ENCODE measurements at regions not wholly inside any gene's neighbourhood (a gene's known extent, or its start where the extent isn't known, plus 50 kb on each side); places are given as distances from the start of the nearest gene placed in this dataset.

DNA sequence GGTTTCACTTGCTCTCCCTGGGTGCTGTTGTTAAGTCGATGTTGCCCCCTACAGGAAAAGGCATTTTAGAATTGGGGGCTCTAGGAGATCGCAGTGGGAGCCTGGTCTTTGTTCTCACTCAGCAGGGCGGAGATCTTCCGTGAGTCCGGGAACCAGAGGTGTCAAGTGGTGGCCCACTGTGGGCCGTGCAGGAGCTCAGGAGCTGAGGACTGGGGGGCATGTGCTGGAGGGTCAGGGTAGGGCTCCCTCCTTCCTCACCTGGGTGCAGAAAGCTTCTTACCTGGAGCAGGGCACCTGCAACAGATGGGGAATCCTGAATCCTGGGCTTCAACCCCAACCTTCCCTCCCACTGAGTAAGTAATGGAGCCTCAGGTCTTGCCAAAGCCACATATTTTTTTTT lies 392.7 kb downstream of the NPHP4 start:
- DNase-seq (ENCODE audit: low spot score): no peak
- Histone ChIP-seq H3K9ac (ENCODE audit: low read depth in 1 of 2, low read length in 2 of 2) (no peak overlapping the region), H3K27me3 (ENCODE audit: control insufficient read depth in 4 of 4, insufficient read depth in 4 of 4, low read length in 3 of 4) (peaks cover 0 to 9% (median under 1%) of the 10 kb centered on the region in 4 donors), H3K4me1 (ENCODE audit: control insufficient read depth in 4 of 4, insufficient read depth in 4 of 4, low read length in 3 of 4) (peaks cover 0 to 6% (median 2%) of the 10 kb centered on the region in 4 donors), H3K4me3 (ENCODE audit: low read depth in 1 of 3, low read length in 3 of 3) (no peak overlapping the region), H3K36me3 (ENCODE audit: control insufficient read depth in 4 of 4, insufficient read depth in 3 of 4, low read depth in 1 of 4, low read length in 3 of 4) (no peaks in the 10 kb centered on the region), H3K27ac (ENCODE audit: low read depth in 1 of 2, low read length in 2 of 2) (no peak overlapping the region), H3K9me3 (ENCODE audit: control insufficient read depth in 4 of 4, low read length in 3 of 4) (no peaks in the 10 kb centered on the region)
- TF ChIP-seq EGR1 (IDR thresholded peaks at IDR 0.05; ENCODE audit: low read depth in 2 of 2): no peak
- TF ChIP-seq, protein P1, sequence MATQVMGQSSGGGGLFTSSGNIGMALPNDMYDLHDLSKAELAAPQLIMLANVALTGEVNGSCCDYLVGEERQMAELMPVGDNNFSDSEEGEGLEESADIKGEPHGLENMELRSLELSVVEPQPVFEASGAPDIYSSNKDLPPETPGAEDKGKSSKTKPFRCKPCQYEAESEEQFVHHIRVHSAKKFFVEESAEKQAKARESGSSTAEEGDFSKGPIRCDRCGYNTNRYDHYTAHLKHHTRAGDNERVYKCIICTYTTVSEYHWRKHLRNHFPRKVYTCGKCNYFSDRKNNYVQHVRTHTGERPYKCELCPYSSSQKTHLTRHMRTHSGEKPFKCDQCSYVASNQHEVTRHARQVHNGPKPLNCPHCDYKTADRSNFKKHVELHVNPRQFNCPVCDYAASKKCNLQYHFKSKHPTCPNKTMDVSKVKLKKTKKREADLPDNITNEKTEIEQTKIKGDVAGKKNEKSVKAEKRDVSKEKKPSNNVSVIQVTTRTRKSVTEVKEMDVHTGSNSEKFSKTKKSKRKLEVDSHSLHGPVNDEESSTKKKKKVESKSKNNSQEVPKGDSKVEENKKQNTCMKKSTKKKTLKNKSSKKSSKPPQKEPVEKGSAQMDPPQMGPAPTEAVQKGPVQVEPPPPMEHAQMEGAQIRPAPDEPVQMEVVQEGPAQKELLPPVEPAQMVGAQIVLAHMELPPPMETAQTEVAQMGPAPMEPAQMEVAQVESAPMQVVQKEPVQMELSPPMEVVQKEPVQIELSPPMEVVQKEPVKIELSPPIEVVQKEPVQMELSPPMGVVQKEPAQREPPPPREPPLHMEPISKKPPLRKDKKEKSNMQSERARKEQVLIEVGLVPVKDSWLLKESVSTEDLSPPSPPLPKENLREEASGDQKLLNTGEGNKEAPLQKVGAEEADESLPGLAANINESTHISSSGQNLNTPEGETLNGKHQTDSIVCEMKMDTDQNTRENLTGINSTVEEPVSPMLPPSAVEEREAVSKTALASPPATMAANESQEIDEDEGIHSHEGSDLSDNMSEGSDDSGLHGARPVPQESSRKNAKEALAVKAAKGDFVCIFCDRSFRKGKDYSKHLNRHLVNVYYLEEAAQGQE (IDR thresholded peaks at IDR 0.05): no peak
- TF ChIP-seq, protein P2, sequence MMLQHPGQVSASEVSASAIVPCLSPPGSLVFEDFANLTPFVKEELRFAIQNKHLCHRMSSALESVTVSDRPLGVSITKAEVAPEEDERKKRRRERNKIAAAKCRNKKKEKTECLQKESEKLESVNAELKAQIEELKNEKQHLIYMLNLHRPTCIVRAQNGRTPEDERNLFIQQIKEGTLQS (IDR thresholded peaks at IDR 0.05): no peak
- TF ChIP-seq YY1 (IDR thresholded peaks at IDR 0.05): no peak
- no peak for TF ChIP-seq GABPA (IDR thresholded peaks at IDR 0.05 in 1 of 2, conservative IDR thresholded peaks at IDR 0.05 in 1 of 2)
- TF ChIP-seq TAF1 (conservative IDR thresholded peaks at IDR 0.05): no peak
- no peak for TF ChIP-seq FOXA2 (IDR thresholded peaks at IDR 0.05)
- TF ChIP-seq, protein P3, sequence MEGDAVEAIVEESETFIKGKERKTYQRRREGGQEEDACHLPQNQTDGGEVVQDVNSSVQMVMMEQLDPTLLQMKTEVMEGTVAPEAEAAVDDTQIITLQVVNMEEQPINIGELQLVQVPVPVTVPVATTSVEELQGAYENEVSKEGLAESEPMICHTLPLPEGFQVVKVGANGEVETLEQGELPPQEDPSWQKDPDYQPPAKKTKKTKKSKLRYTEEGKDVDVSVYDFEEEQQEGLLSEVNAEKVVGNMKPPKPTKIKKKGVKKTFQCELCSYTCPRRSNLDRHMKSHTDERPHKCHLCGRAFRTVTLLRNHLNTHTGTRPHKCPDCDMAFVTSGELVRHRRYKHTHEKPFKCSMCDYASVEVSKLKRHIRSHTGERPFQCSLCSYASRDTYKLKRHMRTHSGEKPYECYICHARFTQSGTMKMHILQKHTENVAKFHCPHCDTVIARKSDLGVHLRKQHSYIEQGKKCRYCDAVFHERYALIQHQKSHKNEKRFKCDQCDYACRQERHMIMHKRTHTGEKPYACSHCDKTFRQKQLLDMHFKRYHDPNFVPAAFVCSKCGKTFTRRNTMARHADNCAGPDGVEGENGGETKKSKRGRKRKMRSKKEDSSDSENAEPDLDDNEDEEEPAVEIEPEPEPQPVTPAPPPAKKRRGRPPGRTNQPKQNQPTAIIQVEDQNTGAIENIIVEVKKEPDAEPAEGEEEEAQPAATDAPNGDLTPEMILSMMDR (IDR thresholded peaks at IDR 0.05; ENCODE audit: low read depth, low read length, missing input control): no peak
- TF ChIP-seq RXRA (IDR thresholded peaks at IDR 0.05): no peak
- TF ChIP-seq, protein P4, sequence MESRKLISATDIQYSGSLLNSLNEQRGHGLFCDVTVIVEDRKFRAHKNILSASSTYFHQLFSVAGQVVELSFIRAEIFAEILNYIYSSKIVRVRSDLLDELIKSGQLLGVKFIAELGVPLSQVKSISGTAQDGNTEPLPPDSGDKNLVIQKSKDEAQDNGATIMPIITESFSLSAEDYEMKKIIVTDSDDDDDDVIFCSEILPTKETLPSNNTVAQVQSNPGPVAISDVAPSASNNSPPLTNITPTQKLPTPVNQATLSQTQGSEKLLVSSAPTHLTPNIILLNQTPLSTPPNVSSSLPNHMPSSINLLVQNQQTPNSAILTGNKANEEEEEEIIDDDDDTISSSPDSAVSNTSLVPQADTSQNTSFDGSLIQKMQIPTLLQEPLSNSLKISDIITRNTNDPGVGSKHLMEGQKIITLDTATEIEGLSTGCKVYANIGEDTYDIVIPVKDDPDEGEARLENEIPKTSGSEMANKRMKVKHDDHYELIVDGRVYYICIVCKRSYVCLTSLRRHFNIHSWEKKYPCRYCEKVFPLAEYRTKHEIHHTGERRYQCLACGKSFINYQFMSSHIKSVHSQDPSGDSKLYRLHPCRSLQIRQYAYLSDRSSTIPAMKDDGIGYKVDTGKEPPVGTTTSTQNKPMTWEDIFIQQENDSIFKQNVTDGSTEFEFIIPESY (IDR thresholded peaks at IDR 0.05): no peak
- no peak for TF ChIP-seq RAD21 (IDR thresholded peaks at IDR 0.05)
- TF ChIP-seq NR2F2 (IDR thresholded peaks at IDR 0.05): no peak
- no peak for TF ChIP-seq HNF4A (conservative IDR thresholded peaks at IDR 0.05)
- TF ChIP-seq, protein P5, sequence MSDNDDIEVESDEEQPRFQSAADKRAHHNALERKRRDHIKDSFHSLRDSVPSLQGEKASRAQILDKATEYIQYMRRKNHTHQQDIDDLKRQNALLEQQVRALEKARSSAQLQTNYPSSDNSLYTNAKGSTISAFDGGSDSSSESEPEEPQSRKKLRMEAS (IDR thresholded peaks at IDR 0.05): no peak
- TF ChIP-seq HNF4G (IDR thresholded peaks at IDR 0.05): no peak
- no peak for TF ChIP-seq SP1 (IDR thresholded peaks at IDR 0.05)
- no peak for TF ChIP-seq JUND (IDR thresholded peaks at IDR 0.05)
- TF ChIP-seq FOXA1 (IDR thresholded peaks at IDR 0.05): no peak
- WGBS: 77% methylated on average over 6 of the region's 6 CpGs
